Testis (tissue), 2 donors: ENCODE measurements at regions not wholly inside any gene's neighbourhood (a gene's known extent, or its start where the extent isn't known, plus 50 kb on each side); places are given as distances from the start of the nearest gene placed in this dataset.

ENCODE experiments used
- DNase-seq: peaks from one replicate; pipeline ENCODE4 v3.0.0-alpha.2; 2019
- H3K27ac ChIP-seq, 2 donors: fragments of 200-600 bp; sonication (generic); one replicate each; pipeline ENCODE4 v1.5.1; 2019
- H3K27me3 ChIP-seq: fragments of 200-600 bp; sonication (generic); one replicate; pipeline ENCODE4 v1.5.1; 2019
- H3K36me3 ChIP-seq: fragments of 200-600 bp; sonication (generic); one replicate; pipeline ENCODE4 v1.5.1; 2017; ENCODE audit warnings: low read depth; ENCODE audit errors: missing control alignments
- H3K4me1 ChIP-seq: fragments of 200-600 bp; sonication (generic); one replicate; pipeline ENCODE4 v1.5.1; 2019
- H3K4me3 ChIP-seq, 2 donors: fragments of 200-600 bp; sonication (generic); one replicate each; pipeline ENCODE4 v1.5.1; 2017 to 2019
- H3K9me3 ChIP-seq: fragments of 200-600 bp; sonication (generic); one replicate; pipeline ENCODE4 v1.5.1; 2017
- CTCF ChIP-seq, 3 experiments: fragments of 450-650 bp in 2 of 3; fragments of 200-600 bp in 1 of 3; sonication (generic) in 1 of 3; IDR thresholded peaks; one replicate each; pipeline ENCODE4 v1.5.1; 2016 to 2019; ENCODE audit warnings: antibody characterized with exemption in 3 of 3, mild to moderate bottlenecking in 2 of 3, moderate library complexity in 1 of 3
- POLR2A ChIP-seq: fragments of 450-650 bp; IDR thresholded peaks from one replicate; pipeline ENCODE4 v1.6.1; 2017; ENCODE audit warnings: antibody characterized with exemption, mild to moderate bottlenecking, moderate library complexity
- WGBS, 2 donors: methylation state at CpG; one replicate each; pipeline ENCODE4 v1.1.5; 2018; 5-methylcytosine and 5-hydroxymethylcytosine counted together
- intact Hi-C: fragments of 100-400 bp; cut with DNase I; formaldehyde crosslinking; loops from one replicate; pipeline ENCODE4 v1.15.1; 2023; ENCODE audit warnings: low total_unique reads

- Histone ChIP-seq H3K4me3 (no peak overlapping the region), H3K4me1 (peaks cover 26% of the 10 kb centered on the region), H3K9me3 (no peaks in the 10 kb centered on the region), H3K27ac (peak overlapping the region; percentile 73 to 90), H3K36me3 (no peaks in the 10 kb centered on the region), H3K27me3 (no peaks in the 10 kb centered on the region)
- WGBS, 2 donors, result 8 to 11% methylated on average over 14 of the region's 14 CpGs
- DNase-seq, result peak; percentile 60
- TF ChIP-seq CTCF (IDR thresholded peaks at IDR 0.05), result no peak
- no peak for TF ChIP-seq POLR2A
- intact Hi-C loops, result no loop called here
These were observed 129.0 kb downstream of the SNX18 start for GRCh38 chr5:54646356-54647101.

GRCh38 chr5:54645882-54646355, 128.4 kb downstream of the SNX18 start:
- DNase-seq, result no peak
- TF ChIP-seq POLR2A (no peak), CTCF (IDR thresholded peaks at IDR 0.05) (no peak)
- Histone ChIP-seq H3K36me3 (no peaks in the 10 kb centered on the region), H3K4me3 (no peak overlapping the region), H3K27me3 (no peaks in the 10 kb centered on the region), H3K9me3 (no peaks in the 10 kb centered on the region), H3K27ac (peak overlapping the region; percentile 73 to 90), H3K4me1 (peaks cover 26% of the 10 kb centered on the region)
- intact Hi-C loops, result no loop called here
- 17 to 19% methylated on average over 2 of the region's 2 CpGs for WGBS, 2 donors

- no peak for TF ChIP-seq POLR2A
- TF ChIP-seq CTCF (IDR thresholded peaks at IDR 0.05), result no peak
- H3K4me1 ChIP-seq, result peaks cover 26% of the 10 kb centered on the region
- no peaks in the 10 kb centered on the region for H3K27me3 ChIP-seq
- no peak overlapping the region for H3K27ac ChIP-seq
- DNase-seq, result no peak
- intact Hi-C loops, result no loop called here
- H3K4me3 ChIP-seq, result no peak overlapping the region
- WGBS, 2 donors, result 71 to 91% methylated on average over 4 of the region's 4 CpGs
- no peaks in the 10 kb centered on the region for H3K9me3 ChIP-seq
- H3K36me3 ChIP-seq, result no peaks in the 10 kb centered on the region
These were observed 126.7 kb downstream of the SNX18 start for GRCh38 chr5:54644226-54644625.

- 33 to 36% methylated on average over 4 of the region's 4 CpGs for WGBS, 2 donors
- TF ChIP-seq CTCF (IDR thresholded peaks at IDR 0.05) (no peak), POLR2A (no peak)
- no peak overlapping the region for H3K4me3 ChIP-seq
- no peaks in the 10 kb centered on the region for H3K27me3 ChIP-seq
- no peak for DNase-seq
- H3K27ac ChIP-seq, result no peak overlapping the region
- peaks cover 26% of the 10 kb centered on the region for H3K4me1 ChIP-seq
- intact Hi-C loops, result no loop called here
- no peaks in the 10 kb centered on the region for H3K36me3 ChIP-seq
- no peaks in the 10 kb centered on the region for H3K9me3 ChIP-seq
These were observed 126.1 kb downstream of the SNX18 start for GRCh38 chr5:54643685-54644106.

- TF ChIP-seq CTCF (IDR thresholded peaks at IDR 0.05) (no peak), POLR2A (no peak)
- H3K4me3 ChIP-seq, result no peak overlapping the region
- H3K4me1 ChIP-seq, result peaks cover 4% of the 10 kb centered on the region
- DNase-seq, result no peak
- H3K27ac ChIP-seq, result no peak overlapping the region
- no peaks in the 10 kb centered on the region for H3K9me3 ChIP-seq
- WGBS, 2 donors, result 70 to 93% methylated on average over 5 of the region's 5 CpGs
- H3K27me3 ChIP-seq, result no peaks in the 10 kb centered on the region
- intact Hi-C loops, result no loop called here
- H3K36me3 ChIP-seq, result no peaks in the 10 kb centered on the region
These were observed 122.1 kb downstream of the SNX18 start for GRCh38 chr5:54639621-54640020.
